ENCODE measurements at regions not wholly inside any gene's neighbourhood (a gene's known extent, or its start where the extent isn't known, plus 50 kb on each side); places are given as distances from the start of the nearest gene placed in this dataset.

DNA sequence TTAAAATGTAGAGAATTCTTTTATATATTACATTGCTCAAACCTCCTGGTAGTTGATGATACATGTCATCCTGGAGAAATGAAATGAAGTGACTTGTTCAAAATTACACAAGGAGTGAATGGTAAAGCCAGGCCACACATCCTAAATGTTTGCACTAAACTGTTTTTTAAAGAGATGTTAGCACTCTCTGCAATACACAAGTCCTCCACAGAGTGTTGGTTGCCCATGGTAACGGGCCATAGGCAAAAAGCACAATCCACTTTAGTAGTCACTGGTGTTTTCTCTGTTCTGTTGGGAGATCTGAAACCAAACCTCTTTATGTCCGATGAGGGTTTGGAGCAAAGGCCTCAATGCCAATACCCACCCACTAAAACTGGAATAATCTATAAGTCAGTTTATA lies 907.4 kb downstream of the NTRK3 start:
- dilution Hi-C loops (cut with HindIII; ENCODE audit: low sequenced_read_pairs, unreplicated experiment) = no loop called here
- Histone ChIP-seq H3K36me3 (ENCODE audit: control insufficient read depth, insufficient read depth, low read length) (no peaks in the 10 kb centered on the region), H2AK5ac (ENCODE audit: low read depth, low read length) (no peak overlapping the region), H3K4me1 (ENCODE audit: control insufficient read depth, insufficient read depth, low read length) (peaks cover 4% of the 10 kb centered on the region; the same call in 1 of the 2 replicates), H4K20me1 (ENCODE audit: insufficient read depth, low read length) (no peaks in the 10 kb centered on the region), H3K9me1 (ENCODE audit: insufficient read depth, low read length) (no peaks in the 10 kb centered on the region), H3K14ac (replicated peaks; ENCODE audit: low read depth, low read length) (no peak overlapping the region), H3K4me3 (ENCODE audit: insufficient read depth, low read depth, low read length) (no peak overlapping the region), H3K56ac (ENCODE audit: extremely low read depth, insufficient read depth, low read length) (no peak overlapping the region), H3K79me1 (ENCODE audit: low read depth in 1 of 2, low read length in 2 of 2) (no peaks in the 10 kb centered on the region), H3K23ac (ENCODE audit: low read depth, low read length) (no peak overlapping the region), H2BK5ac (ENCODE audit: low read depth, low read length, poor library complexity, severe bottlenecking) (no peak overlapping the region), H3K4ac (ENCODE audit: low read depth, low read length) (no peak overlapping the region), H3K18ac (ENCODE audit: low read depth, low read length) (no peak overlapping the region), H2BK120ac (ENCODE audit: low read depth, low read length) (no peak overlapping the region), H4K5ac (ENCODE audit: low read depth, low read length) (no peak overlapping the region), H4K8ac (ENCODE audit: low read depth in 2 of 2, low read length in 2 of 2) (no peak overlapping the region), H3K27me3 (ENCODE audit: control insufficient read depth, insufficient read depth, low read length) (no peaks in the 10 kb centered on the region; the same call in 1 of the 2 replicates), H3K27ac (ENCODE audit: insufficient read depth, low read length) (no peak overlapping the region), H2AK9ac (replicated peaks; ENCODE audit: low read depth, low read length, poor library complexity) (no peak overlapping the region), H2BK15ac (ENCODE audit: low read depth, low read length) (no peak overlapping the region), H2BK20ac (ENCODE audit: low read depth, low read length) (no peak overlapping the region), H4K91ac (ENCODE audit: insufficient read depth, low read depth, low read length) (no peak overlapping the region), H3K9ac (ENCODE audit: low read depth, low read length) (no peak overlapping the region), H3K9me3 (ENCODE audit: control insufficient read depth, insufficient read depth, low read length) (no peaks in the 10 kb centered on the region; the same call in 1 of the 2 replicates), H2AFZ (replicated peaks; ENCODE audit: low read length, poor library complexity) (no peak overlapping the region), H3K4me2 (ENCODE audit: low read depth, low read length) (no peak overlapping the region)
- intact Hi-C loops (cut with micrococcal nuclease) = loop anchor here (10.0 kb wide), 1 partner anchor 246 kb away; no protein-coding TSS in a partner anchor
- no TSS peak for BruUV-seq (replicated peaks)
- in situ Hi-C loops (cut with MboI; ENCODE audit: low sequenced_read_pairs) = no loop called here
- no CpG with 5 or more reads among the region's 2 CpGs for WGBS, 2 experiments (ENCODE audit: extremely low coverage in 2 of 2, insufficient read length in 1 of 2)
- DNase-seq (peak; percentile 42), ATAC-seq (ENCODE audit: low read depth) (peak; percentile 56)
- TF ChIP-seq SMC3 (IDR thresholded peaks at IDR 0.05; ENCODE audit: low read depth, low read length) (no peak), MAFK (IDR thresholded peaks at IDR 0.05; ENCODE audit: low read depth, low read length) (no peak), NFE2L2 (IDR thresholded peaks at IDR 0.05; ENCODE audit: low read depth, low read length) (no peak), RFX5 (IDR thresholded peaks at IDR 0.05; ENCODE audit: low read depth, low read length) (no peak), MAZ (IDR thresholded peaks at IDR 0.05; ENCODE audit: borderline replicate concordance, low read depth, low read length) (no peak), POLR2A (IDR thresholded peaks at IDR 0.05; ENCODE audit: low read depth, low read length) (no peak), RCOR1 (IDR thresholded peaks at IDR 0.05; ENCODE audit: insufficient replicate concordance, low read length) (no peak), BHLHE40 (IDR thresholded peaks at IDR 0.05; ENCODE audit: low read depth, low read length) (no peak), FOS (IDR thresholded peaks at IDR 0.05; ENCODE audit: low read depth, low read length) (no peak), MXI1 (IDR thresholded peaks at IDR 0.05; ENCODE audit: borderline replicate concordance, low read depth, low read length) (no peak)
- TF ChIP-seq, protein P1, sequence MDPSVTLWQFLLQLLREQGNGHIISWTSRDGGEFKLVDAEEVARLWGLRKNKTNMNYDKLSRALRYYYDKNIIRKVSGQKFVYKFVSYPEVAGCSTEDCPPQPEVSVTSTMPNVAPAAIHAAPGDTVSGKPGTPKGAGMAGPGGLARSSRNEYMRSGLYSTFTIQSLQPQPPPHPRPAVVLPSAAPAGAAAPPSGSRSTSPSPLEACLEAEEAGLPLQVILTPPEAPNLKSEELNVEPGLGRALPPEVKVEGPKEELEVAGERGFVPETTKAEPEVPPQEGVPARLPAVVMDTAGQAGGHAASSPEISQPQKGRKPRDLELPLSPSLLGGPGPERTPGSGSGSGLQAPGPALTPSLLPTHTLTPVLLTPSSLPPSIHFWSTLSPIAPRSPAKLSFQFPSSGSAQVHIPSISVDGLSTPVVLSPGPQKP (IDR thresholded peaks at IDR 0.05; ENCODE audit: borderline replicate concordance, low read depth, low read length) = no peak
- TF ChIP-seq, protein P2, sequence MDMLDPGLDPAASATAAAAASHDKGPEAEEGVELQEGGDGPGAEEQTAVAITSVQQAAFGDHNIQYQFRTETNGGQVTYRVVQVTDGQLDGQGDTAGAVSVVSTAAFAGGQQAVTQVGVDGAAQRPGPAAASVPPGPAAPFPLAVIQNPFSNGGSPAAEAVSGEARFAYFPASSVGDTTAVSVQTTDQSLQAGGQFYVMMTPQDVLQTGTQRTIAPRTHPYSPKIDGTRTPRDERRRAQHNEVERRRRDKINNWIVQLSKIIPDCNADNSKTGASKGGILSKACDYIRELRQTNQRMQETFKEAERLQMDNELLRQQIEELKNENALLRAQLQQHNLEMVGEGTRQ (IDR thresholded peaks at IDR 0.05; ENCODE audit: low read depth, low read length) = no peak
- ChIA-PET POLR2A (ENCODE audit: unreplicated experiment) (no interaction called here), CTCF (interaction anchor here (1.0 kb wide), 1 partner anchor 13 kb away, joined by 3 read pairs; no protein-coding TSS in a partner anchor)
